KBM-7 (cell line): ENCODE measurements at regions not wholly inside any gene's neighbourhood (a gene's known extent, or its start where the extent isn't known, plus 50 kb on each side); places are given as distances from the start of the nearest gene placed in this dataset.

Experiments
- DNase-seq: peaks from one replicate; pipeline ENCODE4 v3.0.0-alpha.2; 2015
- in situ Hi-C: fragments of 300-500 bp; cut with MboI; formaldehyde crosslinking; loops from 2 replicates; pipeline ENCODE4 v1.14.3; 2020; ENCODE audit warnings: low sequenced_read_pairs, low pct_unique_long_range_greater_than_20kb, mixed read lengths

DNA sequence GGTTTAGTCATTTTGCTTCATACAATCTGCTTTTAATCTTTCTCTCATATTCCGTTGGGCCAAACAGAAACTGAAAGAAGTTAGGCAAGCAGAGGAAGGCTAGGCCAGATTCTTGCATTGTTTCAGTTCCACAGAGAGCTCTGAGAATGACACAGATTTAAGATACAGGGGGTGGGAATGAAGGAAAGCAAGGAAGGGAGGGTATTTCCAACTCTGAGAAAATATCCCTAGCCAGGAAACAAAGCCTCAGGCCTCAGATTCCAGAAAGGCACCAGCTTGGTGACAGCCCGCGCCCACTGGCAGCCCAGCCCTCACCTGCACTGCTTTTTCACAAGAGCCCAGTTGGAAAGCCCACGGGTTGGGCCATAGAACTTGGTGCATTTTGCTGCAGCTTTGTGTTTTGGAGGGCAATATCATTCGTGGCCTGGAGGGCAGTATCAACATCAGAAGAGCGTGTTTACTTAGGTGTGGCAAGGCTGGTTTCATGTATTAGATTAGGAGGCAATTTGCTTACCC is 63.5 kb downstream of the ENC1 start:
- in situ Hi-C loops = no loop called here

DNA sequence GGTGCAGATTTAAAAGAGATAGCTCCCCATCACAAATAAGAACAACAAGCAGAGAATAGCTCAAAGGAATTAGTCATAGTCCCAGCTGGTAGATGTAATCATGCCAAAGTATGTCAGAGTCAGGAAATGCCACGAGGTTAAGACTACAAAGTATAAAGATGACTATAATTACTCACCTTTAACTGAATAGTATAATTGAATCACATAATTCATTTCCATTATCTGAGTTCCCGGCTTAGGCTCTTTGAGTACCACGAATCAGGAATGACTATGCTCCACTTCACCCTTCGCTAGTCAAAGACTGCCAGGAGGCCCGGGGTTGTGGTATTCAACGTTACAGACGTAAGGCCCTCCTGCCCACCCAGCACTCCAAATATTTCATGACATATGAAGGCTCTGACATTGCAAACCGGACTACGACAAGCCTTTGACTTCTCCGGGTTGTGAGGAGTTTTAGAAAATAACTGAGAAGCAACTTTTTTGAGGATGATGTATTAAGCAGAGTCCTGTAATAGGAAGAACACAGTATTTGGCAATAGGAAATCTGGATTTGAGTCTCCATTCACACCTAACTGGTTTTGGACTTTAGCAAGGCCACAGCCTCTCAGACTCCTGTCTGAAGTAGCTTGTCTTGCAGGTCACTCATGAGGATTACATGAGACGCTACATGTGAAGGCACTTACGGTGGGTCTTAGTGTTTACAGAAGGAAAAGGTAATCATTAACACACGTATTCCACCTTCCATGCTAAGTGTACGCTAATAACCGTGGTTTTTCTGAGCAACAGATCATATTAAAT is 64.6 kb downstream of the ENC1 start:
- no peak for DNase-seq
- in situ Hi-C loops = no loop called here

More for the DNA sequence above, 63.5 kb downstream of the ENC1 start:
- no peak for DNase-seq

DNA sequence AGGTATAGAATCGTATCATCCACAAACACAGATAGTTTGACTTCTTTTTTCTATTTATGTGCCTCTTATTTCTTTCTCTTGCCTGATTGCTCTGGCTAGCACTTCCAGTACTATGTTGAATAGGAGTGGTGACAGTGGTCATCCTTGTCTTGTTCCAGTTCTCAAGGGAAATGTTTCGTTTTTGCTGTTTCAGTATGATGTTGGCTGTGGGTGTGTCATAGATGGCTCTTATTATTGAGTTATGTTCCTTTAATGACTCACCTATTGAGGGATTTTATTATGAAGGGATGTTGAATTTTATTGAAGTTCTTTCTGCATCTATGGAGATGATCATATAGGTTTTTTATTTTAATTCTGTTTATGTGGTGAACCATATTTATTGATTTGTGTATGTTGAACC is 70.3 kb downstream of the ENC1 start:
- no peak for DNase-seq

DNA sequence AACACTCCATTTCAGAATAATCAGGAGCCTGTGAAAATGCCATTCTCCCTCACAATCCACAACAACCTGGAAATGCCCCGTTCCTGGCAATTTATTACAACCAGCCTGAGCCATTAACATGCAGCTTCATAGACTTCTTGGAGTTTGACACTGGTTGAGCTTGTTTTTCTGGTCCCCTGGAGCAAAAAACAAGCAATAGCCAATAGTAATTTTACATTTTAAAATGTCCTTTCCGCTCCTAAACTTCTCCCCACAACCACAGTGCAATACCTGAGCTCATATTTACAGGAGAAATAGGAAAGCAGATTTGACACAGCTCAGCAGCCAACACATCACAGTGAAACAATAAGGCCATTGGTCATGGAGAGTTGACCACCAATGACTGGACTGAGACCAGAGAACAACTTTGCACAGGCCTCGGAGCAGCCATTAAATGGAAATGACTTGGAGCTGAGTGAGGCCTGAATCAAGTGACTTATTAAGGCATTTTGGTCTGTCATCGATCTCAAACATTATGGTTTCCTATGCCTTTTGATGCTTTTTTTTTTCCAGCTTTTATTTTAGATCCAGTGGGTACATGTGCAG is 73.0 kb downstream of the ENC1 start:
- DNase-seq = no peak
- in situ Hi-C loops = no loop called here

More for the DNA sequence above, 70.3 kb downstream of the ENC1 start:
- in situ Hi-C loops = no loop called here

DNA sequence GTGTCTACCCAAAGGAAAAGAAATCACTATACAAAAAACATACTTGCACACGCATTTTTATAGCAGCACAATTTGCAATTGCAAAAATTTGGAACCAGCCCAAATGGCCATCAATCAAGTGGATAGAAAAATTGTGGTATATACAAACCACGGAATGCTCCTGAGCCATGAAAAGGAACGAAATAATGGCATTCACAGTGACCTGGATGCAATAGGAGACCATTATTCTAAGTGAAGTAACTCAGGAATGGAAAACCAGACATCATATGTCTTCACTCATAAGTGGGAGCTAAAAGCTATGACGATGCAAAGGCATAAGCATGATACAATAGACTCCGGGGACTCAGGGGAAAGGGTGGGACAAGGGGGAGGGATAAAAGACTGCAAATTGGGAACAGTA is 78.4 kb downstream of the ENC1 start:
- in situ Hi-C loops = no loop called here

DNA sequence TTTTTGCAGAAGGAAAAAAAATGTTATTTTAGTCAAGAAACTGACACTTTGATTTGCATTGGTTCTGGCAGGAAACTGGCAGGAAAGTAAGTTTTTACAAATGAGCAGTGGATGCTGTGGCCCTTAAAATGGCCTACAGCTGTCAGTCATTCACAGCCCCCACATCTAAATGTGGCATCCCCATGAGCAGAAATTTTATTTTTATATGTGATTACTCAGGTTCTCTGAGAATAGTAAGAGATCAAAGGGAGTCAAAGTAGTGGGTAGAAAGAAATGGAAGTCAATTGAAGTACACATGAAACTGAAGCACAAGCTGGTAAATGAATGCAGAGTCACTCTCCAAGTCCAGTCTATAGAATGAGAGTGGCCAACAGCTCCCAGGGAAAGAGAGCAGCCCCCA is 80.3 kb downstream of the ENC1 start:
- in situ Hi-C loops = no loop called here
- no peak for DNase-seq

More for the DNA sequence above, 78.4 kb downstream of the ENC1 start:
- no peak for DNase-seq

DNA sequence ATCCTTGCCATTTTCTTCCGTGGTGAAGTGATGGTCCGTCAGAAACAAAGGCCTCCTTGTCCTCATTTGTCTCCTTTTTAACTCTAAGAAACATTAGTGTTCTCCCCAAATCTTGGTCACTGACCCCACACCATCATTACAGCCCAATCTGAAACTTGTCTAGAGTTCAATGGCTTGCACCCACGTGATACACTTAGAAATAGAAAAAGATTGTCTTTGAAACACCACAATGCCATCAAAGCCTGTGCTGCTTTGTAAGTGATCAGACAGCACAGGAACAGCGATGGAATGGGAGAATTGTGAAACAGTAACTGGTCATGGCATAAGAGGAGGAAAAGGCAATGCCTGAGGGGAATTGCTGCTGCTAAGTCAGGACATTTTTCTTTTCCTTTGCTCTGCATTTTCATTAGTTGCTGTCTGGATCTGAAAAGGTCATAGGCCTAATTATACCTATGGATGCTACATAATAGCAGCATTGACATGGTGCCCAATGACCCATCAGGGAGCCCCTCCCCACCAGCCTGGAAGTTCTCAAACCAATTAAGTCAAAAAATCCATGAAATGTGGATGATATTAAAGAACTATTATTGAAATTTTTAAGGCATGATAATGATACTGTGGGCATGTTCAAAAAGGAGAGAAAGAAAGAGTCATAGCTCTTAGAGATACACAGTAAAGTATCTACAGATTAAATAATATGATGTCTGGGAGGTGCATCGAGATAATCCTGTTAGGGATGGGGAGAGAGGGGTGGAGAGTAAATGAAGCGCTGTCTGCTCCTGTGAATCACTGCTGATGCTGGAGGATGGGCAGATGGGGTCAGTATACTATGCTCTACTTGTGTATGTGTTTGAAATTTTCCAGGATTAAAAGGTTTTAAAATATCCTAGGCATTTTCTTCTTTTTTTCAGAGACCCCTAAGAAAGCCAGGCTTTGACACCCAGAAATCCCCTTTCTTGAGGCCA is 83.6 kb downstream of the ENC1 start:
- DNase-seq = no peak
- in situ Hi-C loops = no loop called here

DNA sequence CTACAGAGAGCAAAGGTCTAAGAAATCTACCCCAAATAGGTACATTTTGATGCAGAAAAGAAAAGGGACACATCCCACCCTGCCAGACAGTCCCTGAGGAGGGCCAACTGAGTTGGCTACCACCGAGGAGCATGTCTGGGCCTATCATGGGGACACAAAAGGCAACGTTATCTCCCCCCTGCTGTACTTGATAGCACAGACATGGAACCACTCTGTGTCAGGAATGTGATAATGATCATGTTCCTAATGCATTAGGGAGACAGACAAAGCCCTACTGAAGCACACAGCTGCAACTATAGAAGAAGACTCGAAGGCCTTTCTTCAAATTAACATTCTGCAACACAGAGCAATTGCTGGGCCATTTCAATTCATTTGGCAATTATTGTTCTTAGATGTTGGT is 84.5 kb downstream of the ENC1 start:
- in situ Hi-C loops = no loop called here
- no peak for DNase-seq

DNA sequence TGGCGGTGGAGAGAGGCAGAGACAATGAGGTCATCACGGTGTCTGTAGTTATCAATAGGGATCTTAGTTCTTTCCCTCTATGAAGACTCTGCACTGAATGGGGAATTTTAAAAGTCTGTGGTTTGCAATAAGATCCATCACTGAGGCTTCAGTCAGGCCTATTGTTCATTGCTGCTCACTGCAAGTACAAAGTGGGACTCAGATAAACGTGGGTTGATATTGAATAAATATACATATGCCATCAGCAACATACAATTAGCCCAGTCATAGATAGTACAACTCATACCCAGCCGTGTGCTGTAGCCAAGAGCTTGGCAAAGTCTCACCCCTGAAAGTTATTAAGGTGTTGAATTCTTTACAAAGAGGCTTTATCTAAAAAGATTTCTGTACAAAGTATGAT is 88.4 kb downstream of the ENC1 start:
- in situ Hi-C loops = no loop called here
- no peak for DNase-seq

DNA sequence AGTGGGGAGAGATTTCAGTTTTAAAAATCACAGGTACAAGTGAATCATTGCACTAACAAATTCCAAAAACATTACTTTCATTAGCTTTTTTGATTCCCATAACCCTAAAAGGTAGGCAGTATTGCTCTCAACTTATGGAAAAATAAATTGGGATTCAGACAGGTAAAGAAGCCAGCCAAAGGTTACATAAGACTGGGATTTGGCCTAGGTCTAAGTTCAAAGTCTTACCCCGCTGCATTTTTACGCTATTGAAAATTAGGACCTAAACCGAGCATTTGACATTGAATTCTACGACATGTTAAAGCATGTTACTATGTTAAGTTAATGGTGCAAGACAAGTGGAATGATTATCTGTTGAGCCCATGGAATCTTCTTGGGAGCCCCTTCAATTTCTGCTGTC is 89.6 kb downstream of the ENC1 start:
- DNase-seq = no peak
- in situ Hi-C loops = no loop called here

DNA sequence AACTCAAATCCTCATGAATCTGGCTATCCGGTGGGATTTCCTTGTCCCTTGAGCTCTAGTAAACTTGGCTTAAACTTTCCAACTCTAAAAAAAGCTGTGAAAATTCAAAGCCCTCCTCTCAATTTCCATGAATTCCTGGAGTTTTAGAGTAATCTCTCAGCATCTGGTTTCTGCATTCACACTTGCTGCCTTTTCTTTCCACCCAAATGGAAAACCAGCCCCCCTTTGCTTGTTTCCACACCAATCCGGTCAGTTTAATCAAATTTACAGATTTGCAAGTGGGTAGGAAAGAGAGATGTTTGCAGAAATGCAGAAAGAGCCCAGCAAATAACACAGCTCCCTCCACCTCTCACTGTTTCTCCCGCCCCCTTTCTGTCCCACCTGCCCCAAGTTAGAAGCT is 91.1 kb downstream of the ENC1 start:
- no peak for DNase-seq

DNA sequence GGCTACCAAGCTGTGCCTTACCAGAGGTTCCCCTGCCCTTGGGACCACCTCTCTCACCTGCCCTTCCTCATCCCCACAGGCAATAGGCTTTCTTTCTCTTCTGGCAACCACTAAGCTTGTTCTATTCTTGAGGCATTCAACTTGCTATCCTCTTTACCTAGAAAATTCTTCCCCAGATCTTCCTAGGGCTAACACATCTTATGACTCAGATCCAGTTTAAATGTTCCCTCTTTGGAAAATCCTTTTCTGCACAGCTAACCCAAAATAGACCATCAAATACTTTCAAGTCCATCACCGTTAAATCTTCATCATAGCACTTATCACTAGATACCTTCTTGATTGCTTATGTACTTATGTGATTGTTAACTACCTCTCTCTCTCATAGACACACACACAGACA is 93.7 kb downstream of the ENC1 start:
- DNase-seq = no peak
- in situ Hi-C loops = no loop called here

More for the DNA sequence above, 91.1 kb downstream of the ENC1 start:
- in situ Hi-C loops = no loop called here

DNA sequence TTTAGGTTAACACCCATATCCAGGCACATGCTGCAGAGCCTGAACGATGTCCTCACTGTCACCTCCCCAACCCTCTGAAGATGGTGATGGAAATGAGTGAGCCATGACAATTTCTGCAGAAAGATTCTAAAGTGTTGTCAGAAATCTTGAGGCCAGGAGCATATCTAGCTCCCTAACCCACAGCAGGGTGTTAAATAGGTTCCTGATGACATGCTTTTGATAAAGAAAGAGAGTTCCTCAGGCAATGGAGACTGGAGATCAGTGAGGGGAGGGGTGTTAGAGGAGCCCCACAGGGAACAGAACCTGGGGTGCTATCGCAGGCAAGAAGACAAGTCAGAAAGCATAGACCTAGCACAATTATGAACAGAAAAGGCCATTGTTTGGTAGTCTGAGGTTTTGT is 95.7 kb downstream of the ENC1 start:
- DNase-seq = no peak
- in situ Hi-C loops = no loop called here

DNA sequence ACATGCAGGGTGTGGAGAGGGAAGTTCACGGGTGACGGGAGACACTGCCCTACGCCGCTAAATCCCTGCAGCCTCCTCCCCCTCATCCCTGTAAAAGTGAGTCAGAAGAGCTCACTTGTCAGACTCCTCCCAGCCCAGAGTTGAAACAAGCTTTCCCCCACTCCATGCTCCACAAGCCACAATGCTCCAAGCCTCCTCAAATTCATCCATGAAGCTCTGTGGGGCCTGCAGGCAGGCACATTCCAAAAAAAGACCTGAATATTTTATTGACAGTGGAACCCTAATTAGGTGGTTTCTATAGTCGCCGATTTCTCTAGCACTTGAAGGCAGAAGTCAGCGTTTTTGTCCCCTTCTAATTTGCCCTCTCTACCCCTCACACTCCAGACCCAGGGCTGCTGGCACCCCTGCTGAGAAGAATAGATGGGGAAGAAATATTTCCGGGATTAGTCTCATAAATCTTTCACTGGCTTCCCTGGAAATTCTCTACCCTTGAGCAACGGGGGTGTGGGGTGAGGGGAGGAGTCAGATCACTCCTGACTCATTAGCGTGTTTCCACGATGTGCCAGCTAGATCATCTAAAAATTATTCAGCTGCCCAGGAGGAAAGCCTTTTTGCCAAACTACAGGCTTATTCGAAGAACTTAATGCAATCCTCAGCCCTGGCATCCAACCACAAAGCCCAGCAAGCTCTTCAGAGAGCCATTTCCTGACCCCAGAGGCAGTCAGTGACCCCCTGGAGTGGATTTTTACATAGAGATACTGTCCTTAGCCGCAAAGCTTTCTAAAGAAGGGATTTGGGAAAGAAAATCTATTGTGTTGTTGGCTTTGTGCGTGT is 97.1 kb downstream of the ENC1 start:
- peak; percentile 15 for DNase-seq
- in situ Hi-C loops = no loop called here

DNA sequence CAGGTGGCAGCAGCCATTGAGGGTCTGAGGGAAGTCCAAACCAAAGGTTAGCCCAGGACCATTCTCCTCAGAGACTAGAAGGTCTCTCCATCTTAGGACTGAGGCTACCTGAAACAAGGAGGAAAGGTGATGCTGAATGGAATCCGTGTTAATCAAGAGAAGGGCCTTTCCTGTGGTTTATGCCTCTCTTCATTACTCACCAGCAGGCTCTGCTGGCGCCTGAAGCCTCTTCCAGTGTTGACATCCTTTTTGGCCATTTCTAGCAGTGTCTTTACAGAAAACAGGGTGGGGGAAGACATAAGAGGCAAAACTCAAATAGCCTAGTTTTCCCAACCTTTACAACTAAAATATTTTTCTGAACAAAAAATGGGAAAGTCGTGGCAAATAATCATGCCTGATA is 98.0 kb downstream of the ENC1 start:
- DNase-seq = no peak
- in situ Hi-C loops = no loop called here

DNA sequence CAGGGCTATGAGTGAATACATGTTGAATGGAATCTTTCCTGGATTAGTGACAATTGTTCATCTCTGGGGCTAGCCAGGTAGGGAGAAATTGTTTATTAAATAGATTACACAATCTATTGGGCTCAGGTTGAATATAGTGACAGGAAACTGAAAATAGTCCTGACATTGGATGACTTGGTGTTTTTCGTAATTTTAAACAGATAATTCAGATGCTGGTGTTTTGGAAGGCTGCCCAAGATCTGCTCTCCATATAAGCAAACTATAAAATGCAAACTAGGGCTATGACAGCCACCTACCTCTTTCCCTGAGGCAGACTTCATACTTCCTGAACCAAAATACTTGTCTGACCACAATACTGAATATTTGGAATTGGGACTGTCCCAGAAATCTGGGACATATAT is 99.1 kb downstream of the ENC1 start:
- DNase-seq = no peak
- in situ Hi-C loops = no loop called here

DNA sequence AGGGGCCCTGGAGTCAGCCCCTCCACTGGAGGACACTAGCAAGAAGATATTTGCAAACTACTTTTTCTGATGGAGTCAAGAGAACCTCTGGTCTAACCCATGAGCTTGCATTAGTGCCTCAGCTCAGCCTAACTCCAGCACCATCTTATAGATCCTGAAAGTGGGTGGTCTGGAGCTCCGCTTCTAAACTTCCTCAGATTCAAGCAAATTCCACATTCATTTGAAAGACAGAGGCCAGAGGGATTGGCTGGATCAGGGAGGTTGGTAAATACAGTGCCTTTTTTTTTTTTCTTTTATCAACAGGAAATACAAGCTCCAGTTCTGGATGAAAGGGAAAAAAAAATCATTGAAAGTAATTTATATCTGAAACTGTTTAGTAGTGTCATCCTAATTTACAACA is 99.9 kb downstream of the ENC1 start:
- in situ Hi-C loops = no loop called here
- no peak for DNase-seq

DNA sequence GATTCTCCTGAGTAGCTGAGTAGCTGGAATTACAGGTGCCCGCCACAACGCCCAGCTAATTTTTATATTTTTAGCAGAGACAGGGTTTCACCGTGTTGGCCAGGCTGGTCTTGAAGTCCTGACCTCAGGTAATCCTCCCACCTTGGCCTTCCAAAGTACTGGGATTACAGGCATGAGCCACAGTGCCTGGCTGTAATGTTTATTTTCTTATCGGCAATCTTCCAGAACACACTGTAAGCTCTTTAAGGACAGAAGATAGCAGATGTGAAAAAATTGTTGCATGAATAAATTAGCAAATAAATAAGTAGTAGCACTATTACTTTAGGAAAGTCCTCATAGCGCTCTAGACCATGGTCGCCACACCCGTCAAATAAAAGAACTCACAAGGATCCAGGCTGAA is 100.5 kb downstream of the ENC1 start:
- in situ Hi-C loops = no loop called here
- DNase-seq = no peak

DNA sequence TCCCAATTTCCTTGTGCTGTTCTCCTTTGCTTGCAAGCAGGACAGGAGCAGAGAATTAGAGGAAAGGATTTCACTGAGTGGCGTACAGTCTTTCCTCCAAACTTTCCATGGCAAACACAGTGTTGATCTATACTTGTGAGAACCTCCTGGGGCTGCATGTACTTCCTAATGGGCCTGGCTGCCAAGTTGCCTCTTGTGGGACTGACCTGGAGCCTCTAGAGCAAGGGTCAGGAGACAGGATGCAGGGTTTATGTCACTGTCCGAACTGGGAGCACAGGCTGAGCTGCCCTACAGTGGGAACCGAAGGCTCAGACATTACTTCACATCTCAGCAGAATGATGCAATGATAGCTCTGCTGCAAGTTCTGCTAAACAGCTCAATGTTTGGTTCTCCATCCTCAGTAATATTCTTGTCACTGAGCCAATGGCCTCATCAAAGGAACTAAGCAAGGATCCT is 102.3 kb downstream of the ENC1 start:
- no peak for DNase-seq

More for the DNA sequence above, 102.3 kb downstream of the ENC1 start:
- in situ Hi-C loops = no loop called here
